Stimulated activated CD8-positive, alpha-beta memory T cell treated with anti-CD3 and anti-CD28 coated beads, Interleukin-2, amount 100 ng/mL, for 1 hour (primary cell): ENCODE measurements at regions not wholly inside any gene's neighbourhood (a gene's known extent, or its start where the extent isn't known, plus 50 kb on each side); places are given as distances from the start of the nearest gene placed in this dataset.

Source experiments
- DNase-seq, 2 donors: peaks; one replicate each; pipeline ENCODE4 v3.0.0-alpha.2; 2020; ENCODE audit warnings: low read depth in 2 of 2

- DNase-seq, result no peak
Observed at GRCh38 chr13:89726690-89727435, 1620.6 kb upstream of the MIR17HG start.

GRCh38 chr13:89733829-89734228 is 1613.7 kb upstream of the MIR17HG start:
- no peak for DNase-seq

GRCh38 chr13:89737051-89737450 is 1610.4 kb upstream of the MIR17HG start:
- no peak for DNase-seq

GRCh38 chr13:89738072-89738471 is 1609.4 kb upstream of the MIR17HG start:
- DNase-seq, result no peak

GRCh38 chr13:89740994-89741685 is 1606.3 kb upstream of the MIR17HG start:
- DNase-seq, result no peak

- DNase-seq, result no peak
Observed at GRCh38 chr13:89746554-89746953, 1600.9 kb upstream of the MIR17HG start.

GRCh38 chr13:89748716-89749115 is 1598.8 kb upstream of the MIR17HG start:
- DNase-seq, result no peak

GRCh38 chr13:89749888-89750287 is 1597.6 kb upstream of the MIR17HG start:
- DNase-seq, result no peak

- DNase-seq, result no peak
Observed at GRCh38 chr13:89750371-89750770, 1597.1 kb upstream of the MIR17HG start.

GRCh38 chr13:89751432-89751930 is 1596.0 kb upstream of the MIR17HG start:
- DNase-seq, result no peak

GRCh38 chr13:89752394-89752793 is 1595.1 kb upstream of the MIR17HG start:
- DNase-seq, result no peak

- no peak for DNase-seq
Observed at GRCh38 chr13:89755729-89756492, 1591.6 kb upstream of the MIR17HG start.

GRCh38 chr13:89763005-89763404 is 1584.5 kb upstream of the MIR17HG start:
- no peak for DNase-seq

GRCh38 chr13:89783221-89783755 is 1564.2 kb upstream of the MIR17HG start:
- no peak for DNase-seq

- no peak for DNase-seq
Observed at GRCh38 chr13:89784161-89784809, 1563.2 kb upstream of the MIR17HG start.

GRCh38 chr13:89786531-89786930 is 1561.0 kb upstream of the MIR17HG start:
- no peak for DNase-seq

- no peak for DNase-seq
Observed at GRCh38 chr13:89790696-89791095, 1556.8 kb upstream of the MIR17HG start.

- DNase-seq, result no peak
Observed at GRCh38 chr13:89791971-89792630, 1555.4 kb upstream of the MIR17HG start.

GRCh38 chr13:89796196-89796595 is 1551.3 kb upstream of the MIR17HG start:
- DNase-seq, result no peak

GRCh38 chr13:89803839-89804238 is 1543.6 kb upstream of the MIR17HG start:
- no peak for DNase-seq

GRCh38 chr13:89806594-89806993 is 1540.9 kb upstream of the MIR17HG start:
- no peak for DNase-seq
